Keratinocyte (primary cell): ENCODE measurements at regions not wholly inside any gene's neighbourhood (a gene's known extent, or its start where the extent isn't known, plus 50 kb on each side); places are given as distances from the start of the nearest gene placed in this dataset.

Experiments
- CTCF ChIP-seq, 3 experiments: IDR thresholded peaks in 1 of 3; conservative IDR thresholded peaks in 1 of 3; optimal IDR thresholded peaks in 1 of 3; 2 replicates in 2 of 3; 3 replicates in 1 of 3; pipeline versions ENCODE3 to v1.5.1; 2011; ENCODE audit warnings: low read length in 3 of 3, mild to moderate bottlenecking in 3 of 3, moderate library complexity in 2 of 3, control low read depth in 1 of 3, inconsistent platforms in 1 of 3; ENCODE audit not compliant: insufficient read depth in 2 of 3; ENCODE audit errors: extremely low read depth in 1 of 3
- EZH2 ChIP-seq: IDR thresholded peaks from one replicate; pipeline ENCODE4 v1.6.1; 2012; ENCODE audit warnings: inconsistent platforms, mild to moderate bottlenecking, low read length, moderate library complexity

GRCh38 chr9:78782234-78782633 is 485.3 kb downstream of the PSAT1 start:
- TF ChIP-seq CTCF (optimal IDR thresholded peaks at IDR 0.05 in 1 of 3, IDR thresholded peaks at IDR 0.05 in 1 of 3, conservative IDR thresholded peaks at IDR 0.05 in 1 of 3; ENCODE audit: extremely low read depth in 1 of 3, insufficient read depth in 2 of 3, low read length in 3 of 3) (no peak), EZH2 (no peak)
